Nephron (organoid): ENCODE measurements at regions not wholly inside any gene's neighbourhood (a gene's known extent, or its start where the extent isn't known, plus 50 kb on each side); places are given as distances from the start of the nearest gene placed in this dataset.
"Not testable (repeated sequence)": the region's sequence is repeated elsewhere in the genome, so short reads cannot be mapped to it uniquely, and the experiment has no call there.

Experiments
- H3K27ac Mint-ChIP-seq, 3 experiments: 2 replicates each; pipeline ENCODE4 v1.8.0; 2020; ENCODE audit warnings: mixed read lengths in 3 of 3, mild to moderate bottlenecking in 2 of 3, moderate library complexity in 1 of 3
- H3K27me3 Mint-ChIP-seq: 2 replicates; pipeline ENCODE4 v1.8.0; 2021; ENCODE audit warnings: low read depth, mild to moderate bottlenecking, moderate library complexity, mixed read lengths
- H3K36me3 Mint-ChIP-seq: 2 replicates; pipeline ENCODE4 v1.8.0; 2020; ENCODE audit warnings: low read depth, mixed read lengths
- H3K4me1 Mint-ChIP-seq: 2 replicates; pipeline ENCODE4 v1.8.0; 2020; ENCODE audit warnings: mixed read lengths
- H3K4me3 Mint-ChIP-seq, 3 experiments: 2 replicates each; pipeline ENCODE4 v1.8.0; 2020; ENCODE audit warnings: mild to moderate bottlenecking in 3 of 3, mixed read lengths in 3 of 3, moderate library complexity in 2 of 3
- H3K9me3 Mint-ChIP-seq: 2 replicates; pipeline ENCODE4 v1.8.0; 2020; ENCODE audit warnings: mixed read lengths
- CTCF ChIP-seq, 3 experiments: fragments of 200-600 bp; sonication (generic); IDR thresholded peaks; one replicate each; pipeline ENCODE4 v1.5.0; 2021; ENCODE audit warnings: antibody characterized with exemption in 3 of 3; ENCODE audit not compliant: unreplicated experiment in 3 of 3

DNA sequence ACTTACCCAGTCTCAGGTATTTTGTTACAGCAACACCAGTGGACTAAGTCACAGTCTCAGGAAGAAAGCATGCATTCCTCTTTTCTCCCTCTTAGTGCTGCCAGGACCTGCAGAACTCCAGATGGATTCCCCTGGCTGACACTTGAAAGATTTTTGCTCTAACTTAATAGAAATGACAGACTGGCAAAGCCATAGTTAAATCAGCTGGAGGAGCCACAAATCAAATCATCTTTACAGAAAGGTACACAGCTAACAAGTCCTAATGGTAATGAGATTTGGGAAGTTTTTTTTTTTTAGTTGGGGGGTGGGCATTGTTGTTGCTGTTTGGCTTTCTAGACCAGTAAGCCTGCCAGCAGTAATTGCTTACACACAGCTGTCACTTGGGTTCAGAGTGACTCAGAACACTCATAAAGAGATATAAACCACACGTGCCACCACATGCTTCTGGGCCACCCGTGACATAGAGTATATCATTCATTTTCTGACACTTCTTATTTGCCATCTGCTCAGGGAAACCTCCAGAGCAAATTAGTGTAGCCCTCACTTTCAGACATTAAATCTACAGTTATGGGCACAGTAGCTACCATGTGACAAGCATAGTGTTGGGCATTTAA is 72.4 kb downstream of the FH start:
- TF ChIP-seq CTCF (IDR thresholded peaks at IDR 0.05; ENCODE audit: unreplicated experiment in 3 of 3): no peak
- Mint-ChIP-seq H3K4me3 (no peak overlapping the region), H3K4me1 (no peaks in the 10 kb centered on the region), H3K36me3 (no peaks in the 10 kb centered on the region), H3K27ac (no peak overlapping the region), H3K27me3 (no peaks in the 10 kb centered on the region), H3K9me3 (peaks cover 9% of the 10 kb centered on the region)

- no peak for TF ChIP-seq CTCF (IDR thresholded peaks at IDR 0.05; ENCODE audit: unreplicated experiment in 3 of 3)
- Mint-ChIP-seq H3K9me3 (peaks cover 9% of the 10 kb centered on the region), H3K27ac (no peak overlapping the region), H3K36me3 (no peaks in the 10 kb centered on the region), H3K4me3 (no peak overlapping the region), H3K27me3 (peaks cover under 1% of the 10 kb centered on the region), H3K4me1 (no peaks in the 10 kb centered on the region)
Measured at GRCh38 chr1:241444836-241445235, 74.7 kb downstream of the FH start.

DNA sequence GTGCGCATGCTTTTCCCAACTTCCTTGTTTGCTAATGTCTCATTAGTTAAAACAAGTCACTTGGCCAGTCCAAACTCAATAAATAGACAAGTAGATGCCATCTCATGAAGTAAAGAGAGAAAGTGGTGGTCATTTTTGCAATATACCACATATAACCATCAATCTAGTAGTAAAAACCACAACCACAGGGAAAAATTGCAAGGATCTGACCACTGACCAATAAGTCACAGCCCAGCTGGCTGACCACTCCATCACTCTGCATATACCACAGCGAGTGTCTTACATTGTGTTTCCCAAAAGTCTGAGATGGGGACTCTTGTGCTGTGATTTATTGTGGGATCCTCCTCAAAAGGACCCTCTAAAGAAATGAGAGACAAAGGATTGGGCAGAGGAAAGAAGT is 76.0 kb downstream of the FH start:
- H3K4me1 Mint-ChIP-seq: no peaks in the 10 kb centered on the region
- no peak overlapping the region for H3K27ac Mint-ChIP-seq
- TF ChIP-seq CTCF (IDR thresholded peaks at IDR 0.05; ENCODE audit: unreplicated experiment in 3 of 3): no peak
- H3K9me3 Mint-ChIP-seq: peaks cover 9% of the 10 kb centered on the region
- H3K4me3 Mint-ChIP-seq: no peak overlapping the region
- peaks cover 3% of the 10 kb centered on the region for H3K27me3 Mint-ChIP-seq
- no peaks in the 10 kb centered on the region for H3K36me3 Mint-ChIP-seq

DNA sequence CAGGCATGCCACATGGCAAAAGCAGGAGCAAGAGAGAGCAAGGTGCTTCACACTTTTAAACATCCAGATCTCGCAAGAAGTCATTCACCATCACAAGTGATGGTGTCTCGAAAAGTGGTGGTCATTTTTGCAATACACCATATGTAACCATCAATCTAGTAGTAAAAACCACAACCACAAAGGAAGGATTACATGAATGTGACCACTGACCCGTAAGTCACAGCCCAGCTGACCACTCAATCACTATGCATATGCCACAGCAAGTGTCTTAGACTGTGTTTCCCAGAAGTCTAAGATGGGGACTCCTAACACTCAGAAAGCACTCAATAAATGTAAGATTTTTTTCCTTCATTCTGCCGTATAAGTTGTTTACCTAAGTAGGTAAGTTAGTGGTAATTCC is 76.9 kb downstream of the FH start:
- no peak overlapping the region for H3K4me3 Mint-ChIP-seq
- H3K36me3 Mint-ChIP-seq: no peaks in the 10 kb centered on the region
- H3K9me3 Mint-ChIP-seq: peaks cover 9% of the 10 kb centered on the region
- no peak overlapping the region for H3K27ac Mint-ChIP-seq
- H3K4me1 Mint-ChIP-seq: no peaks in the 10 kb centered on the region
- peaks cover 3% of the 10 kb centered on the region for H3K27me3 Mint-ChIP-seq
- TF ChIP-seq CTCF (IDR thresholded peaks at IDR 0.05; ENCODE audit: unreplicated experiment in 3 of 3): no peak

DNA sequence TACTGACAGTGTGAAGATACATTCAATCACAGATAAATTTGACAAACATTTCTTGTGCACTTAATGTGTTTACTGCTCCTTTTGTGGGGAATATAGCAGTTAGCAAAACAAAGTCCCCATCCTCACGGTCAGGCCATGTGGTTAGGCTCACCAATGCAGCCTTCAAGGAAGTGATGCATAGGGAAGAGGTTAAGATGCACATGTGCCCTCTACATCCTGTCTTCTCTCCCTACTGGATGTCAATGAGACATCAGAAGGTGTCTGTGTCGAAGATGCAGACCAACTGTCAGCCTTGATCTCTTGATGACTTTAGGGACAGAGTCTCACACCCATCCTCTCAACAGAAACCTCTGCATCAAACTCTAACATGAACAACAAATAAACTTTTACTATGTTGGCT is 78.7 kb downstream of the FH start:
- Mint-ChIP-seq H3K27me3 (peaks cover 3% of the 10 kb centered on the region), H3K27ac (no peak overlapping the region), H3K4me3 (no peak overlapping the region), H3K9me3 (peaks cover 6% of the 10 kb centered on the region), H3K4me1 (no peaks in the 10 kb centered on the region), H3K36me3 (no peaks in the 10 kb centered on the region)
- no peak for TF ChIP-seq CTCF (IDR thresholded peaks at IDR 0.05; ENCODE audit: unreplicated experiment in 3 of 3)

GRCh38 chr1:241438686-241439085 is 80.9 kb downstream of the FH start:
- H3K36me3 Mint-ChIP-seq, H3K27me3 Mint-ChIP-seq: not testable (repeated sequence)

More at GRCh38 chr1:241438686-241439085, 80.9 kb downstream of the FH start:
- not testable (repeated sequence) for H3K9me3 Mint-ChIP-seq, H3K27ac Mint-ChIP-seq, H3K4me1 Mint-ChIP-seq, H3K4me3 Mint-ChIP-seq
